NB4 (cell line): ENCODE measurements at regions not wholly inside any gene's neighbourhood (a gene's known extent, or its start where the extent isn't known, plus 50 kb on each side); places are given as distances from the start of the nearest gene placed in this dataset.

ENCODE experiments used
- CTCF ChIP-seq: IDR thresholded peaks from one replicate; pipeline ENCODE4 v1.5.1; 2012; ENCODE audit warnings: low read depth, low read length
- MYC ChIP-seq: IDR thresholded peaks from 2 replicates; pipeline ENCODE4 v1.6.1; 2011; ENCODE audit warnings: low read depth, low read length

- TF ChIP-seq CTCF, result no peak
- no peak for TF ChIP-seq MYC
These were observed 244.6 kb downstream of the SPANXN4 start for GRCh38 chrX:143270317-143270716.
